NK-92 treated with Interleukin-12 subunit alpha and Interleukin-12 subunit beta, amount 100 ng/mL, for 24 hours (cell line): ENCODE measurements at regions not wholly inside any gene's neighbourhood (a gene's known extent, or its start where the extent isn't known, plus 50 kb on each side); places are given as distances from the start of the nearest gene placed in this dataset.
"Not testable (repeated sequence)": the region's sequence is repeated elsewhere in the genome, so short reads cannot be mapped to it uniquely, and the experiment has no call there.

Experiments
- DNase-seq: peaks from one replicate; lab custom pipeline; 2025; lab: John Stamatoyannopoulos, UW

DNA sequence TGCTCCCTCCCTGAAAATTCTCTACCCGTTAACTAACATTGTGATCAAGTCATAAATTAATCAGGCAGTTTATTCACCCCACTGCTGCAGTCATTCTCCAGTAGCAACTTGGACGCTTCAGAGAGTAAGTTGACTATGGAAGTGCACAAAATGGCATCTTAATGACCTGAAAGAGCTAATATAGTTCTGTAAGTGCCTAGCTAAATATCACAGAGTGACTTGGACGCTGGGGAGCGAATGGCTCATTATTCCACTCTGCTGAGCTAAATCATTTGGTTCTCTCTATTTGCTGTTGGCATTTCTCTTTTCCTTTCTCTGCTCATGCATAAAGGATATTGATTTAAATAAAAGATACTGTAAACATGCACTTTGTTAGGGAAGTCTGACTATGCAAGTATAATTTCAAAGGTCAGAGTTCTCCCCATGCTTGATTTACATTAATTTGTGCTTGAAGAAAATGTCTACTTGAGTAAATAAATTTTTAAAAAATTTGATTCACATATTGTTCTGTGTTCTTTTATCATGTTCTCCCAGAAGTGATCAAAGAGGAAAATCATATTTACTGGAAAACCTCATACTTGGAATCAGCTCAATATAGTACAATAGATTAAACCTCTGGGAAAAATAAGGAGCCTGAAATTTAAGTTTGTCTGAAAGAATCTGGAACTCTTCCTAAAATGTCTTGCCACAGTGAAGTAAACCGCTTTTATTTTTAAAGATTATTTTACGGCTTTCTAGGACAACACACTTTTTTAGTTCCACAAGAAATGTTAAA, 169.5 kb upstream of the HAPLN1 start:
- no peak for DNase-seq

DNA sequence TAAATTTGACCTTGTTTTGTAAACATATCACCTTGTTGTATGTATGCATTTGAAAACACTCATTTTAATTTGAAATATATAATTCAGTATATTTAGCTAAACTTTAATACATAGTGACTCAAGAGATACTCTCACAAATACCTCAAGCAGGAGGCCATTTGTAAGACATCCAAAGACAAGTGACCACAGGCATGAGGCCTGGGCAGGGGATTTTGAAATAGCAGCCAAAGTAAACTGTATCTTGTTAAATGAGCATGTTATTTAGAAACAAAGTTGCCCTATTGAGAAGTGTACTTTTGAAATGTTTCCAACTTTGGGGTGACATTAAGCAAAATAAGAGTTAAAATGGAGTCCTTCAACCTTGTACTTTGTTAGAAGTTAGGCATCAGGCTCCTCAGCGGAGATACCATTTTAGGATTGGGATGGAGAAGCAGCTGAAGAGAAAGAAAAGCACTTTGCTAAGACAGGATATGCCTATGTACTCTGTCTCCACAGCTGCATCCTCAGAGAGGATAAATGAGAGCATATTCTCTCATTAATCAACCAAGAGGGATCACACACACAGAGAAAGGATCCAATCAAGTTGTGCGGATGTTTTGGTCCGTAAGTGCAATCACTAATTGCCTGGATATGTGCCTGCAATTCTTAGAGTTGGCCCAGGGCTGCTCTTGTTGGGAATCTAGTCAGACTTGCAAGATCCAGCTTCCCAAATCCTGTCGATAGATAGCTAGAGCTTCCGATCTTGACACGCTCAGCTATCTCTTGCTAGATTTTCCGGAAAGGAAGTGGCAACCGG, 157.5 kb upstream of the HAPLN1 start:
- no peak for DNase-seq

GRCh38 chr5:83871533-83872395, 151.1 kb upstream of the HAPLN1 start:
- DNase-seq, result no peak

DNA sequence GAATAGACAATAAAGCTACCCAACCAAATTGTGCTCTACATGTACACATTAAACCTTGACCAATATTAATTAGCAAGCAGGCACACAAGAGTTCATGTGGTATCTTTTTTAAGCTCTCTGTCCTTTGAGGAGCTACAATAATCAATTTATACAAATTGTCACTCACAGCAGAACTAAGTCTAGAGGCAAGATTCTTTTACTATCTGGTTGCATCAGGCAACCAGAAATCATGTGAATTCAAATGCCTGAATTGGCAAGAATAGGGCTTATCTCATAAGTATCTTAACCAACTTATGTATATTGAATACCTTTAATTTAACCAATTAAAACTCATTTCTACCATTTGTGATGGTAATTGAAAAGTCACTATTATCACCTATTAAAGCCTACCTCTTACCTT, 145.5 kb upstream of the HAPLN1 start:
- DNase-seq, result no peak

GRCh38 chr5:83865579-83865978, 144.9 kb upstream of the HAPLN1 start:
- DNase-seq, result no peak

DNA sequence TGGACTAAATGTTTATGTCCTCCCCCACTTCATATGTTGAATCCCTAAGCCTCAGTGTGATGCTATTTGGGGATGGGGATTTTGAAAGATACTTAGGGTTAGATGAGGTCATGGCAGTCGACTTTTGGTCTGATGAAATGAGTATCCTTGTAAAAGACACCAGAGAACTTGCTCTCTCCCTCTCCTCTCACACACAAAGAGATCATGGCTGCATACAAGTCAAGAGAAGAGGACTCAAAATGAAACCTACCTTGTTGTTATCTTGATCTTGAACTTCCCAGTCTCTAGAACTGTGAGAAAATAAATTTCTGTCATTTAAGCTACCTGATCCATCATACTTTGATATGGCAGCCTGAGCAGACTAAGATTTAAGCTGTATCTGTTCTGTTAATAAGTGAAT, 144.0 kb upstream of the HAPLN1 start:
- DNase-seq, result no peak

DNA sequence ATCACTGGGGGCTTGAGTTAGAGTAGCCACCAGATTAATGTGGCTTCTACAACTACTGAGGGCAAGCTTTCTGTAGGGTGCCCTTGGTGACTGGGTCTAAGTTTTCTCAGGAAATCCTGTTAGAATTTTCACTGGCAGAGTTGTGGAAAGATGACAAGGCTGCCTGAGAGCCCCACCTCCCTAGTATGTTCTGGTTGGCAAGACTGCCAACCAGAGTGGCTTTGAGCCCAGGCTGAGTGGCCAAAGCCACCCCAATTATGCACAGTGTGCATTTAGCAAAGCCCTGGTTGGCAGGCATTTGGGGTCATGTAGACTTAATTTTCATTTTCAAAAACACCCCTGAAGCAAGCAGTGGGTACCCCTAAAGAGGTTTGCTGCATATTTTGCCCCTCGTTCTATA, 136.7 kb upstream of the HAPLN1 start:
- DNase-seq, result no peak

GRCh38 chr5:83856881-83857280, 136.2 kb upstream of the HAPLN1 start:
- no peak for DNase-seq

DNA sequence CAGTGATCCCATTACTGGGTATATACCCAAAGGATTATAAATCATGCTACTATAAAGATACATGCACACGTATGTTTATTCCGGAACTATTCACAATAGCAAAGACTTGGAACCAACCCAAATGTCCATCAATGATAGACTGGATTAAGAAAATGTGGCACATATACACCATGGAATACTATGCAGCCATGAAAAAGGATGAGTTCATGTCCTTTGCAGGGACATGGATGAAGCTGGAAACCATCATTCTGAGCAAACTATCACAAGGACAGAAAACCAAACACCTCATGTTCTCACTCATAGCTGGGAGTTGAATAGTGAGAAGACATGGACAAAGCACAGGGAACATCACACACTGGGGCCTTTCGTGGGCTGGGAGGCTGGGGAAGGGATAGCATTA, 129.8 kb upstream of the HAPLN1 start:
- DNase-seq, result not testable (repeated sequence)

DNA sequence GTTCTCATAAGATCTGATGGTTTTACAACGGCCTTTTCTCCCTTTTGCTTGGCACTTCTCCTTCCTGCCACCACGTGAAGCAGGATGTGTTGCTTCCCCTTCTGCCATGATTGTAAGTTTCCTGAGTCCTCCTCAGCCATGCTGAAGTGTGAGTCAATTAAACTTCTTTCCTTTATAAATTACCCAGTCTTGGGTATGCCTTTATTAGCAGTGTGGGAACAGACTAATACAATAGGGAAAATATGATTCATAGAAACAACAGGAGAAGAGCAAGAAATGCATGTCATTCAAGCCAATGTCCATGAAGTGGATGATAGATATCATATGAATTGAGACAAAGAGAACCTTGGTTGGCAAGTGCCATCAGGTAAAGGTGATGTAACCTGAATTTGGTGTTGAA, 128.3 kb upstream of the HAPLN1 start:
- DNase-seq, result no peak

DNA sequence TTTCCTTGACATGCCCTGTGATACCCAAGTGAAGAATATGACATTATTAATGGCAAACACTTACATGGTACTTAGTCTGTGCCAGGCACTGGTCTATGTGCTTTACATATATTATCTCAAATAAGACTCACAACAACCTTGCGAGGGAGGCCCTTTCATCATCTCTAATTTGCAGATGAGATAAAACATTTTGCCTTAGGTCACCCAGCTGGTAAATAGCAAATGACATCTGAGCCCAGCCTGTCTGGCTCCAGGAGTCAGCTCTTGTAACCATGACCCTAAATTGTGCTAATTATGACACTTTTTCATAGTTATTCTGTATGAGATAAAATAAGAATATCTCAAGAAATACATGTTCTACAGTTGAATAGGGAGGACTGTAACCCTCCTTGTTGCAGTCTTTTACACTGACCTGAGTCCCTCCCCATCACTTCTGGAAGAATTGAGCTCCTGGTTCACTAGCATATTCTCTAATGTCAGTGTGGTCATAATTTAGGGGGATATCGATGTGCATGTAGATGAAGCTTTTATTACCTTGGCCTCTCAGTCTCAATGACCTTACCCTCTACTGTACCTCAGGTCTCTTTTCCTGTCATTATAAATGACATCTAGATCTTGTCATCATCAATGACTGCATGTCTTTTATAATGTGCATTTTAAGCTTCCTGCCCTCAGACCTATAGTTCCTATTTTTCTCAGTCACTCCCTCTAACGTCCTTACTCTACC, 126.1 kb upstream of the HAPLN1 start:
- no peak for DNase-seq

DNA sequence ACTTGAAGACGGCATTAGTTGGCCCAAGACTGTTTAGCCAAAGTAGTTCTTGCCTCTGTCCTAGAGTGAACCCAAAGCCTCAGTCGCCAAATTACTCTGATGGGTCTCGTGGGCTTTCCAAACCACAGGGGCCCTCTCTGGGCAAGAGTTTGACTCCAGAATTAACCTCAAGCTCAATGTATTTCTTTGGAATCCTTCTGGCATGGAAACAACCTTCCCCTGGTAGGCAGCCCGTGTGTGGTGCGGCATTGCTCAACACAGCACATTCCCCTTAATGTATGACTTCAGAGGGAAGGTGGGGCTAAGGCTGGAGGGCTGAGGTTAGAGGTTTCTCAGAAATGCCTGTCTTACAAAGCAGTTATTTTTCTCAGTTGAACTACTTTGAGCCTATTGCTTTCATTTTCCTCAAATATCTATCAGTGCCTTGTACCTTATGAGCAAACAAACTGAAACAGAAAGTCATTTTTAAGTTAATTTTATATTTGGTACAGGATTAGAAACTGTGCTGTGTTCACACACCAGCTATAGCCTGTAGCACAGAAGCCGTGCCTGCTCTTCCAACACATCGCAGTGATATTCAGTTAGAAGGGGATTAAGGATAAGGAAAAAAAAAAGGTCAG, 123.9 kb upstream of the HAPLN1 start:
- peak; percentile 47 for DNase-seq

GRCh38 chr5:83839788-83840187, 119.1 kb upstream of the HAPLN1 start:
- DNase-seq, result no peak

DNA sequence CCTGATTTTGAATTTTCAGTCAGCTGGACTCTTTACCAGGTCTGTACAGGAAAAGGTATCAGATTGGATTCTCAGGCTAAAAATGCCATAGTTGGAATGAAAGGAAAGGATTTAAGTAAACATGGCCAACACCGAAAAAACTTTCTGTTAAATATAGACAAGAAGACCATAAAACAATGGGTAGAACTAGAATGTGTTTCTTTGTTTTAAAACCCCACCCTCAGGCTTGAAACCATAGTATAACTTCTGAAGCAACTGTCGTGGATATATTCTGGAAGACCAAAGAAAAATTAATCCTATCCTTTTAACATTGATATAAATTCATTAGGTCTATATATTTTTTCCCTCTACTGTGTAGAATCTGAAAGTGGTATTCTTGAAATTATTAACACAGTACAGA, 118.6 kb upstream of the HAPLN1 start:
- DNase-seq, result no peak

- no peak for DNase-seq
Measured at GRCh38 chr5:83837265-83837907, 116.7 kb upstream of the HAPLN1 start.

DNA sequence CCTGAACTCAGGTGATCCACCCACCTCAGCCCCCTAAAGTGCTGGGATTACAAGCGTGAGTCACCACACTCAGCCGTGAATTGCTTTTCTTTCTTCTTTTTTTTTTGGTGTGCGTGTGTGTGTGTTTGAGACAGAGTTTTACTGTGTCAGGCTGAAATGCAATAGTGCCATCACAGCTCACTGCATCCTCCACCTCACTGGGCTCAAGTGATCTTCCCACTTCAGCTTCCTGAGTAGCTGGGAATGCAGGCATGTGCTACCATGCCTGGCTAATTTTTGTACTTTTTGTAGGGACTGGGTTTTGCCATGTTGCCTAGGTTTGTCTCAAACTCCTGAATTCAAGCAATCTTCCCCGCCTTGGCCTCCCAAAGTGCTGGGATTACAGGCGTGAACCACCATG, 113.7 kb upstream of the HAPLN1 start:
- DNase-seq, result no peak

DNA sequence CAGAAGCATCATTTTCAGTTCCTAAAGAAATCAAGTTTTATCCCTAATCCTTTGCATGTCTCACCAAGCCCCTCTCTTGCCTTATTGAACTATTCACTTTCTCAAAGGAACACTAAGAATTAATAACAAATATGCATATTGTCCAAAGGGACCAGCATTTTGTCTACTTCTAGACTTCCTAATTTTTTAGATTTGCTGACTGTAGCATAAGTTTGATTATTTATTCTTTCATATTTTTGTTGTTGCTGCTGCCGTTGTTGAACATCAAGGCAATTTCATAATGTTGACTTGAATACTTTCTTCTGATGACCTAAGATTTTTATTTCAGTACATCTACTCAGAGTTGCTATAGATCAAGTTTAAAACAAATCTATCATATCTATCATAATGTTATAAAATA, 111.2 kb upstream of the HAPLN1 start:
- DNase-seq, result no peak

DNA sequence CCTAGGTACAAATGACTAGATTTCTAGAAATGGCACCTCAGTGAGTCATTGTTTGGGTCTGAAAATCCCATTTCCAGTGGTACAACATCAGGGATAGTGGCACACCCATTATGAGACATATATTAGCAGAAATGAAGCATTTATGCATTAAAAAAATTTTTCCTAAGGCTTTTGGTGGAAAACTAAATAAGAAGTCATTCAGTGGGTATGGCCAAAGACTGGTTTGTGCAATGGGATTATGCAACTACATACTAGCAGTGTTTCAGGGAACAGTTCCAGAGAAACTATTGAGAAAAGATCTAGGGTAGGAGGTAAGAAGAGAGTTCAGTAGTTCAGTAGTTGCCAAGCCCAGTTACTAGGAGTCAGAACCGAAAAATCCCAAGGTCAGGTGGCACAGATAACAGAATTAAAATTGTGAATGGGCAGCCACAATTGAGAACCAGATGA, 106.5 kb upstream of the HAPLN1 start:
- DNase-seq, result no peak

DNA sequence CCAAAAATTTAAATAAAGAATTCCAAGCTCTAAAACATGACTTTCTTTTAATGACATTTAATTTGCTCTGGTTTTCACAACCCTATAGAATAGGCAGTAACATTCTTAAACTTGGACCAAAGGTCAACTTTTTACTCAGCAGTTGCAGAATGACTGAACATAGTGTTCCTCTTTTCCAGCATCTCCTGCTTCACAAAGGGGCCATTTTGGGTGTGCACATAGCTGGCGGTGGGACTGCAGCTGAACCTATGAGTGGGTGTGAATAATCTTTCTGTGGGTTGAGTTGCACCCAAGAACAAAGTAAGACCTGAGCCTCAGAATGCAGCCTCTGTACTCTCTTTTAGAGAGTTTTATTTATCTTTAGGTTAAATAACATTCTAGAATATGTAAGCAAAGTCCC, 96.9 kb upstream of the HAPLN1 start:
- no peak for DNase-seq

- DNase-seq, result no peak
Measured at GRCh38 chr5:83815661-83816060, 95.0 kb upstream of the HAPLN1 start.

DNA sequence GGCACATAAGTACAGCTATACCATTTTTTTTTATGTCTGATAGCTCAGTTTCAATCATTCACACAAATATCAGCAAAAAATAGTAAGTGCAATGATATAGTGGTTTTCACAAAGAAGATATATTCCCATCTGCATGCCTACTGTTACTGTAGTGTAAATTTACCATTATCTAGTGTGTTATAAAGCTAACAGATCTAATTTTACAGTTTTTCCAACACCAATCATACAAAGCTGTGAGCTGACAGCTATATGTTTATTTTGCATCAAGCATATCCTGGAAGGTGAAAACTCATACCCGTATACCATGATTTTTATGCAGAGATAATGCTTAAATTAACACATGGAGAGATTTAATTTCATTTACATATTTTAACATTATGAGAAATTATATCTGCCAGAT, 89.9 kb upstream of the HAPLN1 start:
- DNase-seq, result no peak
